HEK293 (cell line): ENCODE measurements at regions not wholly inside any gene's neighbourhood (a gene's known extent, or its start where the extent isn't known, plus 50 kb on each side); places are given as distances from the start of the nearest gene placed in this dataset.

ENCODE experiments used
- BCL11A ChIP-seq: fragments of 450-650 bp; formaldehyde crosslinking; IDR thresholded peaks from 2 replicates; pipeline ENCODE4 v1.5.1; 2016; ENCODE audit warnings: low read depth, missing biosample characterization, missing genetic modification characterization
- RBAK ChIP-seq: fragments of 450-650 bp; formaldehyde crosslinking; IDR thresholded peaks from 2 replicates; pipeline ENCODE4 v1.5.1; 2016; ENCODE audit warnings: missing biosample characterization, missing genetic modification characterization
- ZBTB1 ChIP-seq: fragments of 450-650 bp; formaldehyde crosslinking; IDR thresholded peaks from 2 replicates; pipeline ENCODE4 v1.5.1; 2016; ENCODE audit warnings: missing biosample characterization, missing genetic modification characterization
- ZBTB8A ChIP-seq: fragments of 450-650 bp; formaldehyde crosslinking; IDR thresholded peaks from 2 replicates; pipeline ENCODE4 v1.5.1; 2016; ENCODE audit warnings: missing biosample characterization, missing genetic modification characterization
- ZFP41 ChIP-seq: fragments of 450-650 bp; formaldehyde crosslinking; IDR thresholded peaks from 2 replicates; pipeline ENCODE4 v1.5.1; 2016; ENCODE audit warnings: missing biosample characterization, missing genetic modification characterization, borderline replicate concordance
- ZNF10 ChIP-seq: fragments of 450-650 bp; formaldehyde crosslinking; IDR thresholded peaks from 2 replicates; pipeline ENCODE4 v1.5.1; 2017; ENCODE audit warnings: missing biosample characterization, missing genetic modification characterization
- ZNF175 ChIP-seq: fragments of 450-650 bp; formaldehyde crosslinking; IDR thresholded peaks from 2 replicates; pipeline ENCODE4 v1.5.1; 2016; ENCODE audit warnings: missing biosample characterization, missing genetic modification characterization
- ZNF624 ChIP-seq: fragments of 450-650 bp; formaldehyde crosslinking; IDR thresholded peaks from 2 replicates; pipeline ENCODE4 v1.5.1; 2017; ENCODE audit warnings: missing biosample characterization, missing genetic modification characterization
- ZNF629 ChIP-seq: fragments of 450-650 bp; formaldehyde crosslinking; IDR thresholded peaks from 2 replicates; pipeline ENCODE4 v1.5.1; 2017; ENCODE audit warnings: missing biosample characterization, missing genetic modification characterization
- ZNF677 ChIP-seq: fragments of 450-650 bp; IDR thresholded peaks from 2 replicates; pipeline ENCODE4 v1.5.0; 2018; ENCODE audit warnings: missing biosample characterization, mild to moderate bottlenecking, missing genetic modification characterization, moderate library complexity
- ZNF701 ChIP-seq: fragments of 450-650 bp; formaldehyde crosslinking; IDR thresholded peaks from 2 replicates; pipeline ENCODE4 v1.5.1; 2016; ENCODE audit warnings: missing biosample characterization, missing genetic modification characterization
- TF ChIP-seq, protein P1 (sequence below): fragments of 450-650 bp; formaldehyde crosslinking; IDR thresholded peaks from 2 replicates; pipeline ENCODE4 v1.5.1; 2016; ENCODE audit warnings: missing biosample characterization, missing genetic modification characterization
- TF ChIP-seq, protein P2 (sequence below): fragments of 450-650 bp; formaldehyde crosslinking; IDR thresholded peaks from 2 replicates; pipeline ENCODE4 v1.5.1; 2016; ENCODE audit warnings: missing biosample characterization, missing genetic modification characterization
- TF ChIP-seq, protein P3 (sequence below): fragments of 450-650 bp; formaldehyde crosslinking; IDR thresholded peaks from 2 replicates; pipeline ENCODE4 v1.5.1; 2017; ENCODE audit warnings: missing biosample characterization, missing genetic modification characterization

DNA sequence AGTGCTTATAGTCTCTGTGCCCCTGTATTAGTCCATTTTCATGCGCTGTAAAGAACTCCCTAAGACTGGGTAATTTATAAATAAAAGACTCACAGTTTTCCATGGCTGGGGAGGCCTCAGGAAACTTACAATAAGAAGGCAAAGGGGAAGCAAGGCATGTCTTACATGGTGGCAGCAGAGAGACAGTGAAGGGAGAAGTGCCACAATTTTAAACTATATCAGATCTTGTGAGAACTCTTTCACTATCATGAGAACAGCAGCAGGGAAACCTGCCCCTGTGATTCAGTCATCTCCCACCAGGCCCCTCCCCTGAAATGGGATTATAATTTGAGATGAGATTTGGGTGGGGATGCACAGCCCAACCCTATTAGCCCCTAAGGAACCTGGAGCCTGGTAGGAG is 243.2 kb downstream of the EDEM1 start:
- TF ChIP-seq ZNF175 (no peak), ZNF10 (tag by site-specific recombination) (no peak), RBAK (tag by site-specific recombination) (no peak), ZNF629 (tag by site-specific recombination) (no peak), ZFP41 (tag by site-specific recombination) (no peak), ZBTB8A (tag by site-specific recombination) (no peak), BCL11A (tag by site-specific recombination) (no peak), ZBTB1 (tag by site-specific recombination) (no peak), ZNF624 (tag by site-specific recombination) (no peak), ZNF701 (tag by site-specific recombination) (no peak), ZNF677 (tag by site-specific recombination) (no peak)
- TF ChIP-seq, protein P1, sequence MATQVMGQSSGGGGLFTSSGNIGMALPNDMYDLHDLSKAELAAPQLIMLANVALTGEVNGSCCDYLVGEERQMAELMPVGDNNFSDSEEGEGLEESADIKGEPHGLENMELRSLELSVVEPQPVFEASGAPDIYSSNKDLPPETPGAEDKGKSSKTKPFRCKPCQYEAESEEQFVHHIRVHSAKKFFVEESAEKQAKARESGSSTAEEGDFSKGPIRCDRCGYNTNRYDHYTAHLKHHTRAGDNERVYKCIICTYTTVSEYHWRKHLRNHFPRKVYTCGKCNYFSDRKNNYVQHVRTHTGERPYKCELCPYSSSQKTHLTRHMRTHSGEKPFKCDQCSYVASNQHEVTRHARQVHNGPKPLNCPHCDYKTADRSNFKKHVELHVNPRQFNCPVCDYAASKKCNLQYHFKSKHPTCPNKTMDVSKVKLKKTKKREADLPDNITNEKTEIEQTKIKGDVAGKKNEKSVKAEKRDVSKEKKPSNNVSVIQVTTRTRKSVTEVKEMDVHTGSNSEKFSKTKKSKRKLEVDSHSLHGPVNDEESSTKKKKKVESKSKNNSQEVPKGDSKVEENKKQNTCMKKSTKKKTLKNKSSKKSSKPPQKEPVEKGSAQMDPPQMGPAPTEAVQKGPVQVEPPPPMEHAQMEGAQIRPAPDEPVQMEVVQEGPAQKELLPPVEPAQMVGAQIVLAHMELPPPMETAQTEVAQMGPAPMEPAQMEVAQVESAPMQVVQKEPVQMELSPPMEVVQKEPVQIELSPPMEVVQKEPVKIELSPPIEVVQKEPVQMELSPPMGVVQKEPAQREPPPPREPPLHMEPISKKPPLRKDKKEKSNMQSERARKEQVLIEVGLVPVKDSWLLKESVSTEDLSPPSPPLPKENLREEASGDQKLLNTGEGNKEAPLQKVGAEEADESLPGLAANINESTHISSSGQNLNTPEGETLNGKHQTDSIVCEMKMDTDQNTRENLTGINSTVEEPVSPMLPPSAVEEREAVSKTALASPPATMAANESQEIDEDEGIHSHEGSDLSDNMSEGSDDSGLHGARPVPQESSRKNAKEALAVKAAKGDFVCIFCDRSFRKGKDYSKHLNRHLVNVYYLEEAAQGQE = no peak
- TF ChIP-seq, protein P2, sequence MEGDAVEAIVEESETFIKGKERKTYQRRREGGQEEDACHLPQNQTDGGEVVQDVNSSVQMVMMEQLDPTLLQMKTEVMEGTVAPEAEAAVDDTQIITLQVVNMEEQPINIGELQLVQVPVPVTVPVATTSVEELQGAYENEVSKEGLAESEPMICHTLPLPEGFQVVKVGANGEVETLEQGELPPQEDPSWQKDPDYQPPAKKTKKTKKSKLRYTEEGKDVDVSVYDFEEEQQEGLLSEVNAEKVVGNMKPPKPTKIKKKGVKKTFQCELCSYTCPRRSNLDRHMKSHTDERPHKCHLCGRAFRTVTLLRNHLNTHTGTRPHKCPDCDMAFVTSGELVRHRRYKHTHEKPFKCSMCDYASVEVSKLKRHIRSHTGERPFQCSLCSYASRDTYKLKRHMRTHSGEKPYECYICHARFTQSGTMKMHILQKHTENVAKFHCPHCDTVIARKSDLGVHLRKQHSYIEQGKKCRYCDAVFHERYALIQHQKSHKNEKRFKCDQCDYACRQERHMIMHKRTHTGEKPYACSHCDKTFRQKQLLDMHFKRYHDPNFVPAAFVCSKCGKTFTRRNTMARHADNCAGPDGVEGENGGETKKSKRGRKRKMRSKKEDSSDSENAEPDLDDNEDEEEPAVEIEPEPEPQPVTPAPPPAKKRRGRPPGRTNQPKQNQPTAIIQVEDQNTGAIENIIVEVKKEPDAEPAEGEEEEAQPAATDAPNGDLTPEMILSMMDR (tag by site-specific recombination) = no peak
- TF ChIP-seq, protein P3, sequence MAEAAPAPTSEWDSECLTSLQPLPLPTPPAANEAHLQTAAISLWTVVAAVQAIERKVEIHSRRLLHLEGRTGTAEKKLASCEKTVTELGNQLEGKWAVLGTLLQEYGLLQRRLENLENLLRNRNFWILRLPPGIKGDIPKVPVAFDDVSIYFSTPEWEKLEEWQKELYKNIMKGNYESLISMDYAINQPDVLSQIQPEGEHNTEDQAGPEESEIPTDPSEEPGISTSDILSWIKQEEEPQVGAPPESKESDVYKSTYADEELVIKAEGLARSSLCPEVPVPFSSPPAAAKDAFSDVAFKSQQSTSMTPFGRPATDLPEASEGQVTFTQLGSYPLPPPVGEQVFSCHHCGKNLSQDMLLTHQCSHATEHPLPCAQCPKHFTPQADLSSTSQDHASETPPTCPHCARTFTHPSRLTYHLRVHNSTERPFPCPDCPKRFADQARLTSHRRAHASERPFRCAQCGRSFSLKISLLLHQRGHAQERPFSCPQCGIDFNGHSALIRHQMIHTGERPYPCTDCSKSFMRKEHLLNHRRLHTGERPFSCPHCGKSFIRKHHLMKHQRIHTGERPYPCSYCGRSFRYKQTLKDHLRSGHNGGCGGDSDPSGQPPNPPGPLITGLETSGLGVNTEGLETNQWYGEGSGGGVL (tag by site-specific recombination) = no peak
